HL-60 (cell line): ENCODE measurements at regions not wholly inside any gene's neighbourhood (a gene's known extent, or its start where the extent isn't known, plus 50 kb on each side); places are given as distances from the start of the nearest gene placed in this dataset.

Experiments used
- DNase-seq, 2 experiments: peaks; one replicate each; pipeline ENCODE4 v3.0.0-alpha.2; 2010 to 2020; ENCODE audit warnings: low read depth in 1 of 2, low spot score in 1 of 2
- H3K27ac ChIP-seq: fragments of 250-450 bp; sonication (Bioruptor Pico); replicated peaks from 2 replicates; pipeline ENCODE4 v1.5.1; 2020; ENCODE audit warnings: mild to moderate bottlenecking, moderate library complexity
- H3K27me3 ChIP-seq: fragments of 250-450 bp; sonication (Bioruptor Pico); 2 replicates; pipeline ENCODE4 v1.5.1; 2021; ENCODE audit warnings: mild to moderate bottlenecking, moderate library complexity; ENCODE audit not compliant: insufficient read depth, poor library complexity, severe bottlenecking
- H3K4me3 ChIP-seq: replicated peaks from 2 replicates; pipeline ENCODE4 v1.5.1; 2011; ENCODE audit warnings: mild to moderate bottlenecking, control low read depth, low read length; ENCODE audit not compliant: insufficient read depth
- GABPA ChIP-seq: IDR thresholded peaks from 2 replicates; pipeline ENCODE4 v1.6.1; 2012; ENCODE audit warnings: low read depth
- POLR2AphosphoS5 ChIP-seq: IDR thresholded peaks from 2 replicates; pipeline ENCODE4 v1.6.1; 2012; ENCODE audit warnings: low read depth
- REST ChIP-seq: IDR thresholded peaks from 2 replicates; pipeline ENCODE4 v1.6.1; 2012; ENCODE audit warnings: low read depth; ENCODE audit not compliant: insufficient replicate concordance
- SPI1 ChIP-seq: IDR thresholded peaks from 2 replicates; pipeline ENCODE4 v1.6.1; 2012; ENCODE audit warnings: low read depth, mild to moderate bottlenecking, borderline replicate concordance
- TF ChIP-seq, protein P1 (sequence below): IDR thresholded peaks from one replicate; pipeline ENCODE4 v1.5.1; 2011; ENCODE audit warnings: low read length, control low read depth, inconsistent platforms; ENCODE audit not compliant: insufficient read depth

- DNase-seq, result no peak
- Histone ChIP-seq H3K27me3 (no peaks in the 10 kb centered on the region), H3K27ac (no peak overlapping the region), H3K4me3 (no peak overlapping the region)
- no peak for TF ChIP-seq GABPA
- TF ChIP-seq, protein P1, sequence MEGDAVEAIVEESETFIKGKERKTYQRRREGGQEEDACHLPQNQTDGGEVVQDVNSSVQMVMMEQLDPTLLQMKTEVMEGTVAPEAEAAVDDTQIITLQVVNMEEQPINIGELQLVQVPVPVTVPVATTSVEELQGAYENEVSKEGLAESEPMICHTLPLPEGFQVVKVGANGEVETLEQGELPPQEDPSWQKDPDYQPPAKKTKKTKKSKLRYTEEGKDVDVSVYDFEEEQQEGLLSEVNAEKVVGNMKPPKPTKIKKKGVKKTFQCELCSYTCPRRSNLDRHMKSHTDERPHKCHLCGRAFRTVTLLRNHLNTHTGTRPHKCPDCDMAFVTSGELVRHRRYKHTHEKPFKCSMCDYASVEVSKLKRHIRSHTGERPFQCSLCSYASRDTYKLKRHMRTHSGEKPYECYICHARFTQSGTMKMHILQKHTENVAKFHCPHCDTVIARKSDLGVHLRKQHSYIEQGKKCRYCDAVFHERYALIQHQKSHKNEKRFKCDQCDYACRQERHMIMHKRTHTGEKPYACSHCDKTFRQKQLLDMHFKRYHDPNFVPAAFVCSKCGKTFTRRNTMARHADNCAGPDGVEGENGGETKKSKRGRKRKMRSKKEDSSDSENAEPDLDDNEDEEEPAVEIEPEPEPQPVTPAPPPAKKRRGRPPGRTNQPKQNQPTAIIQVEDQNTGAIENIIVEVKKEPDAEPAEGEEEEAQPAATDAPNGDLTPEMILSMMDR, result no peak
- TF ChIP-seq SPI1, result no peak
- TF ChIP-seq REST, result no peak
- no peak for TF ChIP-seq POLR2AphosphoS5
These were observed 165.4 kb upstream of the C16orf82 start for GRCh38 chr16:26901196-26901861.

DNA sequence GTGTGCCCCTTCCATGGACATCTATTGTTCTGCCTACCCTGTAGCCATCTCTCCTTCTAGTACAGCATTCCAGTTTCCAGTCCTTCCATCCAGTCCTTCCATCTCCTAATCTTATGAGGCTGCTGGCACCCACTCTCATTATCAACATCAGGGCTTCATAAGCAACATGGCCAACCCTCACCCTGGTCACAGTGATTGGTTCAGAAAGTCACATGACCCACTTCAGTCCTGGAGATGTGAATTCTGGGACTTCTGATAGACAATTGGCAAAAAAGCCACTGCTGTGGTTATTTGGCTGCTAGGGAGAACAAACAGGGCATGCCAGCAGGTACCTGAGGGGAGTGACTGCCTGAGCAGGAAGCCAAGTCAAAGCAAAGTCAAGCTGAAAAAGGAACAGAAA, 164.7 kb upstream of the C16orf82 start:
- no peak for DNase-seq
- TF ChIP-seq, protein P1, result no peak
- no peak for TF ChIP-seq SPI1
- TF ChIP-seq REST, result no peak
- no peak for TF ChIP-seq POLR2AphosphoS5
- no peak for TF ChIP-seq GABPA
- Histone ChIP-seq H3K27me3 (no peaks in the 10 kb centered on the region), H3K27ac (no peak overlapping the region), H3K4me3 (no peak overlapping the region)

DNA sequence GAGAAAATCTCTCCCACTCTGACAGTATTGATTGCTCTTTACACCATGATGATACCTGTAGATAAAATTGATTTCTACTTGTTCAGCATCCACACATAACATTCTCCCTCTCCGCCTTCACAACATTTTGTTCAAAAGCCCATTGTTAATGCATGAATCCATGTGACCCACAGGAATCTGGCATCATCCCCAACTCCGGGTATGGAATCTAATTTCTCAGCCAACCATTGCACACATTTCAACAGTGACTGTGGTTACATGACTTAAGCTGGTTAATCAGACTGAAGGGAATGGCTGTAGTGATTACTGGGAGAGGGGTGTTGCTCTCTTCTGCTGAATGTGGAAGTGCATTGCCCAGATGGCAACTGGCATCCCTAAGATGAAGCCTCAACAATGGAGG, 161.4 kb upstream of the C16orf82 start:
- Histone ChIP-seq H3K4me3 (no peak overlapping the region), H3K27ac (no peak overlapping the region), H3K27me3 (no peaks in the 10 kb centered on the region)
- DNase-seq, result no peak
- TF ChIP-seq POLR2AphosphoS5 (no peak), SPI1 (no peak), GABPA (no peak), REST (no peak)
- TF ChIP-seq, protein P1, result no peak
